ENCODE measurements at regions not wholly inside any gene's neighbourhood (a gene's known extent, or its start where the extent isn't known, plus 50 kb on each side); places are given as distances from the start of the nearest gene placed in this dataset.
"Not testable (repeated sequence)": the region's sequence is repeated elsewhere in the genome, so short reads cannot be mapped to it uniquely, and the experiment has no call there.

GRCh38 chr7:63856466-63856865 lies 142.2 kb upstream of the ZNF722 start:
- H3K36me3 ChIP-seq (ENCODE audit: control insufficient read depth, insufficient read depth, low read length); H3K4me3 ChIP-seq (ENCODE audit: low read length); H3K9me3 ChIP-seq (ENCODE audit: control insufficient read depth, low read length); H3K4me1 ChIP-seq (ENCODE audit: control insufficient read depth, insufficient read depth, low read length); H3K27me3 ChIP-seq (ENCODE audit: control insufficient read depth, insufficient read depth, low read length); H3K9ac ChIP-seq (ENCODE audit: low read length): not testable (repeated sequence)

- Histone ChIP-seq H3K36me3 (ENCODE audit: control insufficient read depth, insufficient read depth, low read length) (no peaks in the 10 kb centered on the region), H3K9ac (ENCODE audit: low read length) (no peak overlapping the region), H3K4me3 (ENCODE audit: low read length) (no peak overlapping the region), H3K9me3 (ENCODE audit: control insufficient read depth, low read length) (no peaks in the 10 kb centered on the region), H3K27me3 (ENCODE audit: control insufficient read depth, insufficient read depth, low read length) (no peaks in the 10 kb centered on the region), H3K4me1 (ENCODE audit: control insufficient read depth, insufficient read depth, low read length) (no peaks in the 10 kb centered on the region)
These were observed 131.5 kb upstream of the ZNF722 start for GRCh38 chr7:63867127-63867526.

GRCh38 chr7:63874242-63874641 lies 124.4 kb upstream of the ZNF722 start:
- H3K36me3 ChIP-seq (ENCODE audit: control insufficient read depth, insufficient read depth, low read length); H3K4me1 ChIP-seq (ENCODE audit: control insufficient read depth, insufficient read depth, low read length); H3K9ac ChIP-seq (ENCODE audit: low read length); H3K9me3 ChIP-seq (ENCODE audit: control insufficient read depth, low read length); H3K4me3 ChIP-seq (ENCODE audit: low read length); H3K27me3 ChIP-seq (ENCODE audit: control insufficient read depth, insufficient read depth, low read length): not testable (repeated sequence)

DNA sequence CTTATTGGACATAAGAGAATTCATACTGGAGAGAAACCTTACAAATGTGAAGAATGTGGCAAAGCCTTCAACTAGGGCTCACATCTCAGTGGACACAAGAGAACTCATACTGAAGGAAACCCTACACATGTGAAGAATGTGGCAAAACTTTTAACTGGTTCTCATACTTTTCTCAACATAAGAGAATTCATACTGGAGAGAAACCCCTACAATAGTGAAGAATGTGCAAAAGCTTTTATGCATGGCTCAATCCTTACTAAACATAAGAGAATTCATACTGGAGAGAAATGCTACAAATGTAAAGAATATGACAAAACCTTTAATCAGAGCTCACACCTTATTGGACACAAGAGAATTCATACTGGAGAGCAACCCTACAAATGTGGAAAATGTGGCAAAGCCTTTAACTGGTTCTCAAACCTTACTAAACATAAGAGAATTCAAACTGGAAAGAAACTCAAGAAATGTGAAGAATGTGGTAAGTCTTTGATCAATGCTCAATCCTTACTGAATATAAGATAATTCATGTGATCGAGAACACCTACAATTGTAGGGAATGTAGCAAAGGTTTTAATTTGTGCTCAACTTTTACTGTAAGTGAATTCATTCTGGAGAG lies 121.8 kb upstream of the ZNF722 start:
- no peaks in the 10 kb centered on the region for H3K9me3 ChIP-seq (ENCODE audit: control insufficient read depth, low read length)
- H3K27me3 ChIP-seq (ENCODE audit: control insufficient read depth, insufficient read depth, low read length) = no peaks in the 10 kb centered on the region
- no peaks in the 10 kb centered on the region for H3K36me3 ChIP-seq (ENCODE audit: control insufficient read depth, insufficient read depth, low read length)
- H3K4me1 ChIP-seq (ENCODE audit: control insufficient read depth, insufficient read depth, low read length) = no peaks in the 10 kb centered on the region
- H3K9ac ChIP-seq (ENCODE audit: low read length) = no peak overlapping the region
- no peak overlapping the region for H3K4me3 ChIP-seq (ENCODE audit: low read length)

DNA sequence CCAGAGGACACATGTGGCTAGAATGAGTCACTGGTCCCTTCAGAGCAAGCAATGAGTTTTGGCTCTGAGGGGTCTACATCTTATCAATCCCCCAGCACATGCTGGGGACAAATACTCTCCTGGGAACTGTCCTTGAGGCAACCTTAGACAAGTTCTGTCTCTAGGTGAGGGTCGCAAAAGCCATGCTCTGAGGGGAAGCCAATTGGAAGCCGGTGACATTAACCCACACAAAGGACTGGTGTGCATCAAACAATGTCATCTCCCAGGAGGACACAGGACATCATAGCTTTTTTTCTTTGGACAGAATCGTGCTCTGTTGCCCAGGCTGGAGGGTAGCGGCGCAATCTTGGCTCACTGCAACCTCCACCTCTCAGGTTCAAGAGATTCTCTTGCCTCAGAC lies 111.6 kb upstream of the ZNF722 start:
- Histone ChIP-seq H3K9me3 (ENCODE audit: control insufficient read depth, low read length) (no peaks in the 10 kb centered on the region), H3K4me3 (ENCODE audit: low read length) (no peak overlapping the region), H3K27me3 (ENCODE audit: control insufficient read depth, insufficient read depth, low read length) (no peaks in the 10 kb centered on the region), H3K4me1 (ENCODE audit: control insufficient read depth, insufficient read depth, low read length) (no peaks in the 10 kb centered on the region), H3K9ac (ENCODE audit: low read length) (no peak overlapping the region), H3K36me3 (ENCODE audit: control insufficient read depth, insufficient read depth, low read length) (no peaks in the 10 kb centered on the region)

DNA sequence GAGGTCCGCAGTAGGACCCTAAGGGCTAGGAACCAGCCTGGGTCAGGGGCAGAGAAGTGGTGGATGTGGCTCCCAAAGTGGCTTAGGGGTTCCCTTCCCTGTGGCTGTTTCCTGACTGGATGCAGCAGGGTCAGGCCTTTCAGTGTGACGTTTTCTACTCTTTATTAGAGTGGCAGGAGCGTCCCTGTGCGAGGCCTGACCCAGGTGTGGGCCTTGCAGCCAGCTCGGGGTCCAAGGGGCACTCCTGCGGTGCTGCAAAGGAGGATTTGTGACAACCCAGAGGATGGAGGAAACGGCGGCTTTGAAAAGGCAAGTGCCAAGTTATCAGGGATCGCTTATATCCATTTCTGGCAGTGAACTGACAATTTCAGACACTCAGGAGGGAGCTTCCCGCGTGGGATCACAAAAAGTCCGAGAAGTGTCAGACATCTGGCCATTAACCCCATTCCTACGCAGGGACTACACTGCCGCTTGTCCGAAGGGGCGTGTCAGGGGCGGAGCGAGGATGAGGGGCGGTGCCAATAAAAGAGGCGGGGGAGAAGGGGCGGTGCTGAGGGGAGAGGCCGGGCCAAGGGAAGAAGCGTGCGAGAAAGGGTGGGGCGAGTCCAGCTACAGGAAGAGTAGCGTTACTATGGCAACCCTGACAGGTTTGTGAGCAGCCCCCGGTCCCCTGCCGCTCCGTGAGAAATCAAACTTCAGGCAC lies 98.8 kb upstream of the ZNF722 start:
- Histone ChIP-seq H3K4me1 (ENCODE audit: control insufficient read depth, insufficient read depth, low read length) (no peaks in the 10 kb centered on the region), H3K27me3 (ENCODE audit: control insufficient read depth, insufficient read depth, low read length) (no peaks in the 10 kb centered on the region), H3K36me3 (ENCODE audit: control insufficient read depth, insufficient read depth, low read length) (no peaks in the 10 kb centered on the region), H3K4me3 (ENCODE audit: low read length) (peak overlapping the region; percentile 22), H3K9me3 (ENCODE audit: control insufficient read depth, low read length) (no peaks in the 10 kb centered on the region), H3K9ac (ENCODE audit: low read length) (no peak overlapping the region)

- H3K36me3 ChIP-seq (ENCODE audit: control insufficient read depth, insufficient read depth, low read length) = no peaks in the 10 kb centered on the region
- H3K9ac ChIP-seq (ENCODE audit: low read length) = no peak overlapping the region
- no peaks in the 10 kb centered on the region for H3K27me3 ChIP-seq (ENCODE audit: control insufficient read depth, insufficient read depth, low read length)
- peak overlapping the region; percentile 22 for H3K4me3 ChIP-seq (ENCODE audit: low read length)
- H3K4me1 ChIP-seq (ENCODE audit: control insufficient read depth, insufficient read depth, low read length) = no peaks in the 10 kb centered on the region
- no peaks in the 10 kb centered on the region for H3K9me3 ChIP-seq (ENCODE audit: control insufficient read depth, low read length)
These were observed 98.0 kb upstream of the ZNF722 start for GRCh38 chr7:63900394-63901203.

DNA sequence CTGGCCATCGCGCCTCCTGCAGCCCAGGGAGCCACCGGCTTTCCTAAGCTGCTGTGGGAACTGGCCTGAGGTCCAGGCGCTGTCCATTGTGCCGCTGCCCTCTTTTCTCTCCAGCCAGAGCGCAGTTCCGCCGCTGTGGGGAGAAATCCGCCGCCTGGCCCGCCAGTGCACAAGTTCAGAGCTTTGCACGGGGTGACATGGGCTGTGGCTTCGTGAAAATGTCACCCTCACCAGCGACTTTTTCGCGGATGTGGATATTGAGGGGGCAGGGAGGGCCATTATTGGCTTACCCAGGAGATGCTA lies 97.5 kb upstream of the ZNF722 start:
- not testable (repeated sequence) for H3K9me3 ChIP-seq (ENCODE audit: control insufficient read depth, low read length); H3K27me3 ChIP-seq (ENCODE audit: control insufficient read depth, insufficient read depth, low read length); H3K36me3 ChIP-seq (ENCODE audit: control insufficient read depth, insufficient read depth, low read length); H3K9ac ChIP-seq (ENCODE audit: low read length); H3K4me1 ChIP-seq (ENCODE audit: control insufficient read depth, insufficient read depth, low read length)
- peak overlapping the region; percentile 14 for H3K4me3 ChIP-seq (ENCODE audit: low read length)

- Histone ChIP-seq H3K4me3 (ENCODE audit: low read length) (no peak overlapping the region), H3K9me3 (ENCODE audit: control insufficient read depth, low read length) (no peaks in the 10 kb centered on the region)
These were observed 79.7 kb upstream of the ZNF722 start for GRCh38 chr7:63918986-63919385.

DNA sequence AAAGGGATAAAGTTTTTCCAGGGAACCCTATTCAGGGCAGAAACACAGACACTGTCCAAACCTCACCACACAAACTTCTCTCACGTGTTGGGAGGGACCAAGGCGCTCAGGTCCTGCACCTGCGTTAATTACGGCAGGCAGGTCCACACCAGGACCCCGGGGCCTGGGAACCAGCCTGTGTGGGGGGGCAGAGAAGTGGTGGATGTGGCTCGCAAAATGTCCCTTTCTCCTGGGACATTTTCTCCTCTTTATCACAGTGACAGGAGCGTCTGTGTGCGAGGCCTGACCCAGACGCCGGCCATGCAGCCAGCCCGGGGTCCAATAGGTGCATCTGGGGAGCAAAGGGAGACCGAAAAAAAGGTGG lies 73.4 kb upstream of the ZNF722 start:
- no peak overlapping the region for H3K4me3 ChIP-seq (ENCODE audit: low read length)
- no peaks in the 10 kb centered on the region for H3K36me3 ChIP-seq (ENCODE audit: control insufficient read depth, insufficient read depth, low read length)
- H3K9me3 ChIP-seq (ENCODE audit: control insufficient read depth, low read length) = no peaks in the 10 kb centered on the region
- no peaks in the 10 kb centered on the region for H3K4me1 ChIP-seq (ENCODE audit: control insufficient read depth, insufficient read depth, low read length)
- no peak overlapping the region for H3K9ac ChIP-seq (ENCODE audit: low read length)
- no peaks in the 10 kb centered on the region for H3K27me3 ChIP-seq (ENCODE audit: control insufficient read depth, insufficient read depth, low read length)

More at GRCh38 chr7:63918986-63919385, 79.7 kb upstream of the ZNF722 start:
- Histone ChIP-seq H3K36me3 (ENCODE audit: control insufficient read depth, insufficient read depth, low read length) (no peaks in the 10 kb centered on the region), H3K27me3 (ENCODE audit: control insufficient read depth, insufficient read depth, low read length) (no peaks in the 10 kb centered on the region), H3K4me1 (ENCODE audit: control insufficient read depth, insufficient read depth, low read length) (no peaks in the 10 kb centered on the region), H3K9ac (ENCODE audit: low read length) (no peak overlapping the region)

GRCh38 chr7:63925626-63926460 lies 72.8 kb upstream of the ZNF722 start:
- Histone ChIP-seq H3K9ac (ENCODE audit: low read length) (peak overlapping the region; percentile 27), H3K36me3 (ENCODE audit: control insufficient read depth, insufficient read depth, low read length) (no peaks in the 10 kb centered on the region), H3K27me3 (ENCODE audit: control insufficient read depth, insufficient read depth, low read length) (no peaks in the 10 kb centered on the region), H3K4me3 (ENCODE audit: low read length) (no peak overlapping the region), H3K9me3 (ENCODE audit: control insufficient read depth, low read length) (no peaks in the 10 kb centered on the region), H3K4me1 (ENCODE audit: control insufficient read depth, insufficient read depth, low read length) (no peaks in the 10 kb centered on the region)

DNA sequence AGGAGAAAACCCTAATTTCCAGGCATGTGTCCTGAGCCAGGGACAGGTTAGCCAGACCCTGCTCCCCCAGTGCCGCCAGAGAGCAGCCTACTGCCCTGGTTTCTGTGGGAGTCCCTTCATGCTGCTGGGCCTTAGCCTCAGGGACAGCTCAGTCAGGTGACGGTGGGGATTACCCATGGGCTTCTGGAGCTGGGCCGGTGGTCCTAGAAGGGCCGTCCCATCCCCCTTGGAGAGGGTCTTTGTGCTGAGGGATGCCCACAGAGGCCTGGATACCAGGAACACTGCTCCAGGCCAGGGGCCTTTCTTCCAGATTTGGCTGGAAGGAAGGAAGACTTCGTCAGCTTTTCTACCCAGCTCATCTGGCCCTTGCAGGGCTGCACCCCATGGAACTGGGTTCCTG lies 71.4 kb upstream of the ZNF722 start:
- Histone ChIP-seq H3K27me3 (ENCODE audit: control insufficient read depth, insufficient read depth, low read length) (no peaks in the 10 kb centered on the region), H3K4me3 (ENCODE audit: low read length) (no peak overlapping the region), H3K4me1 (ENCODE audit: control insufficient read depth, insufficient read depth, low read length) (no peaks in the 10 kb centered on the region), H3K9me3 (ENCODE audit: control insufficient read depth, low read length) (no peaks in the 10 kb centered on the region), H3K9ac (ENCODE audit: low read length) (no peak overlapping the region), H3K36me3 (ENCODE audit: control insufficient read depth, insufficient read depth, low read length) (no peaks in the 10 kb centered on the region)
